Aorta (tissue), 5 donors: ENCODE measurements at regions not wholly inside any gene's neighbourhood (a gene's known extent, or its start where the extent isn't known, plus 50 kb on each side); places are given as distances from the start of the nearest gene placed in this dataset.
A peak's percentile ranks its signal among the peaks of the same experiment; 100 is the strongest.

Source experiments
- ATAC-seq: fragments of 200-7000 bp; cut with Tn5 transposase; one replicate; pipeline ENCODE4 v1.9.1; 2022; ENCODE audit warnings: moderate library complexity; ENCODE audit not compliant: low FRiP score
- DNase-seq, 2 donors: peaks; one replicate each; pipeline ENCODE4 v3.0.0-alpha.2; 2020
- H3K27ac ChIP-seq, 2 donors: one replicate each; pipeline ENCODE4 v1.5.1; 2013; ENCODE audit warnings: low read length in 2 of 2, mild to moderate bottlenecking in 2 of 2, moderate library complexity in 2 of 2, control low read depth in 1 of 2, inconsistent platforms in 1 of 2, low read depth in 1 of 2
- H3K27me3 ChIP-seq, 2 donors: one replicate each; pipeline ENCODE4 v1.6.1; 2013; ENCODE audit warnings: control low read depth in 1 of 2, low read length in 1 of 2, mild to moderate bottlenecking in 1 of 2, moderate library complexity in 1 of 2; ENCODE audit not compliant: insufficient read depth in 2 of 2, control insufficient read depth in 1 of 2
- H3K36me3 ChIP-seq, 2 donors: one replicate each; pipeline ENCODE4 v1.6.1; 2013; ENCODE audit warnings: control low read depth in 1 of 2, low read length in 1 of 2, mild to moderate bottlenecking in 1 of 2; ENCODE audit not compliant: insufficient read depth in 2 of 2, control insufficient read depth in 1 of 2
- H3K4me1 ChIP-seq, 2 donors: one replicate each; pipeline ENCODE4 v1.6.1; 2013; ENCODE audit warnings: low read length in 2 of 2, control low read depth in 1 of 2, mild to moderate bottlenecking in 1 of 2, moderate library complexity in 1 of 2; ENCODE audit not compliant: insufficient read depth in 2 of 2, control insufficient read depth in 1 of 2
- H3K4me3 ChIP-seq, 2 donors: one replicate each; pipeline ENCODE4 v1.5.1; 2013; ENCODE audit warnings: low read length in 2 of 2, control low read depth in 1 of 2, mild to moderate bottlenecking in 1 of 2
- H3K9me3 ChIP-seq: one replicate; pipeline ENCODE4 v1.6.1; 2013; ENCODE audit warnings: mild to moderate bottlenecking, low read length; ENCODE audit not compliant: control insufficient read depth
- WGBS, 2 donors: extraction: QIAGEN DNeasy Blood & Tissue Kit; methylation state at CpG; one replicate each; pipeline ENCODE4 v1.1.7; 2013; 5-methylcytosine and 5-hydroxymethylcytosine counted together
- intact Hi-C, 2 donors: fragments of 100-400 bp; cut with DNase I; formaldehyde crosslinking; loops; one replicate each; pipeline versions ENCODE4 v1.14.2 to v1.15.0; 2022
- donor health status: healthy with polysubstance abuse.
- donor health status: Bipolar disorder and iron deficiency.
- donor health status: DM: no; HTN: no; CAD: no.
- donor health status: DM: no; HTN: no; CAD: no.
- donor health status: DM: yes; HTN: yes; CAD: no.

- Histone ChIP-seq H3K9me3 (no peaks in the 10 kb centered on the region), H3K27ac (no peak overlapping the region), H3K27me3 (no peaks in the 10 kb centered on the region), H3K4me1 (no peaks in the 10 kb centered on the region), H3K36me3 (no peaks in the 10 kb centered on the region), H3K4me3 (no peak overlapping the region)
- 95 to 96% methylated on average over 6 of the region's 6 CpGs for WGBS, 2 donors
- intact Hi-C loops = no loop called here
- ATAC-seq (no peak), DNase-seq (no peak)
Observed at GRCh38 chr10:47140761-47141348, 159.1 kb upstream of the GDF10 start.

- Histone ChIP-seq H3K4me3 (no peak overlapping the region), H3K27me3 (no peaks in the 10 kb centered on the region), H3K4me1 (no peaks in the 10 kb centered on the region), H3K27ac (no peak overlapping the region), H3K36me3 (no peaks in the 10 kb centered on the region), H3K9me3 (no peaks in the 10 kb centered on the region)
- 96 to 97% methylated on average over 5 of the region's 5 CpGs for WGBS, 2 donors
- no peak for ATAC-seq
- DNase-seq = no peak
- intact Hi-C loops = no loop called here
Observed at GRCh38 chr10:47141349-47141748, 158.6 kb upstream of the GDF10 start.

GRCh38 chr10:47143072-47143471 lies 156.9 kb upstream of the GDF10 start:
- DNase-seq = no peak
- ATAC-seq = no peak
- no peaks in the 10 kb centered on the region for H3K9me3 ChIP-seq
- no peak overlapping the region for H3K27ac ChIP-seq
- H3K27me3 ChIP-seq = no peaks in the 10 kb centered on the region
- no peaks in the 10 kb centered on the region for H3K36me3 ChIP-seq
- no peak overlapping the region for H3K4me3 ChIP-seq
- WGBS, 2 donors = 96 to 97% methylated on average over 9 of the region's 9 CpGs
- intact Hi-C loops = no loop called here
- no peaks in the 10 kb centered on the region for H3K4me1 ChIP-seq

- intact Hi-C loops = no loop called here
- Histone ChIP-seq H3K4me1 (no peaks in the 10 kb centered on the region), H3K36me3 (no peaks in the 10 kb centered on the region), H3K27ac (no peak overlapping the region), H3K27me3 (no peaks in the 10 kb centered on the region), H3K4me3 (no peak overlapping the region), H3K9me3 (no peaks in the 10 kb centered on the region)
- ATAC-seq (peak; percentile 47), DNase-seq (no peak)
- 89 to 96% methylated on average over 1 of the region's 1 CpG for WGBS, 2 donors
Observed at GRCh38 chr10:47143473-47143872, 156.5 kb upstream of the GDF10 start.

GRCh38 chr10:47144525-47144924 lies 155.5 kb upstream of the GDF10 start:
- intact Hi-C loops = no loop called here
- H3K36me3 ChIP-seq = no peaks in the 10 kb centered on the region
- 99% methylated on average over 3 of the region's 3 CpGs for WGBS, 2 donors

GRCh38 chr10:47145290-47145934 lies 154.6 kb upstream of the GDF10 start:
- Histone ChIP-seq H3K9me3 (no peaks in the 10 kb centered on the region), H3K4me3 (no peak overlapping the region), H3K27ac (no peak overlapping the region), H3K27me3 (no peaks in the 10 kb centered on the region), H3K36me3 (no peaks in the 10 kb centered on the region), H3K4me1 (no peaks in the 10 kb centered on the region)
- WGBS, 2 donors = 91 to 97% methylated on average over 5 of the region's 5 CpGs
- intact Hi-C loops = no loop called here
- ATAC-seq (no peak), DNase-seq (no peak)

More at GRCh38 chr10:47144525-47144924, 155.5 kb upstream of the GDF10 start:
- DNase-seq (no peak), ATAC-seq (peak; percentile 37)
- Histone ChIP-seq H3K4me1 (no peaks in the 10 kb centered on the region), H3K27ac (no peak overlapping the region), H3K27me3 (no peaks in the 10 kb centered on the region), H3K9me3 (no peaks in the 10 kb centered on the region), H3K4me3 (no peak overlapping the region)

GRCh38 chr10:47146572-47146971 lies 153.4 kb upstream of the GDF10 start:
- Histone ChIP-seq H3K4me1 (no peaks in the 10 kb centered on the region), H3K36me3 (no peaks in the 10 kb centered on the region), H3K27ac (no peak overlapping the region), H3K27me3 (no peaks in the 10 kb centered on the region), H3K4me3 (no peak overlapping the region), H3K9me3 (no peaks in the 10 kb centered on the region)
- intact Hi-C loops = no loop called here
- no peak for DNase-seq
- WGBS, 2 donors = 85 to 90% methylated on average over 3 of the region's 3 CpGs
- no peak for ATAC-seq

- Histone ChIP-seq H3K4me3 (no peak overlapping the region), H3K27me3 (no peaks in the 10 kb centered on the region), H3K4me1 (no peaks in the 10 kb centered on the region), H3K27ac (no peak overlapping the region), H3K36me3 (no peaks in the 10 kb centered on the region), H3K9me3 (no peaks in the 10 kb centered on the region)
- intact Hi-C loops = no loop called here
- DNase-seq (no peak), ATAC-seq (no peak)
Observed at GRCh38 chr10:47147186-47147585, 152.8 kb upstream of the GDF10 start.

- Histone ChIP-seq H3K4me3 (no peak overlapping the region), H3K36me3 (no peaks in the 10 kb centered on the region), H3K27ac (no peak overlapping the region), H3K27me3 (no peaks in the 10 kb centered on the region), H3K9me3 (peaks cover 2% of the 10 kb centered on the region), H3K4me1 (no peaks in the 10 kb centered on the region)
- intact Hi-C loops = no loop called here
- ATAC-seq (no peak), DNase-seq (no peak)
- 85 to 89% methylated on average over 3 of the region's 3 CpGs for WGBS, 2 donors
Observed at GRCh38 chr10:47150581-47150980, 149.4 kb upstream of the GDF10 start.
